ENCODE measurements at regions not wholly inside any gene's neighbourhood (a gene's known extent, or its start where the extent isn't known, plus 50 kb on each side); places are given as distances from the start of the nearest gene placed in this dataset.

DNA sequence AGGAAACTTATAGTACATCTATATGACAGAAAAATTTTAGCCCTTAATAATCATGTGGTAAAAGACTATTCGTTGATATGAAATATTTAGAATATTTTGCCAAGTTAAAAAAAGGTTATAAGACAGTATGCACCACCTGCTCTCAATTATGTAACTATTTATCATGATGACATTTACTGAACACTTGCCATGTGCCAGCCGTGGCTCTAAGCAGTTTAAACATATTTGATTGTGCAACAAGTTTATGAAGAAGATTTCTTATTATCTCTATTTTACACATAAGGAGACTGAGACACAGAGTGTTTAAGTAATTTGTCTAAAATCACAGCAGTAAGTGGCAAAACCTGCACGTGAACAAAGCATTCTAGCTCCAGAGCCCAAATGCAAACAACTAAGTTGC is 199.3 kb upstream of the JUN start (continued):
- TF ChIP-seq, protein P1, sequence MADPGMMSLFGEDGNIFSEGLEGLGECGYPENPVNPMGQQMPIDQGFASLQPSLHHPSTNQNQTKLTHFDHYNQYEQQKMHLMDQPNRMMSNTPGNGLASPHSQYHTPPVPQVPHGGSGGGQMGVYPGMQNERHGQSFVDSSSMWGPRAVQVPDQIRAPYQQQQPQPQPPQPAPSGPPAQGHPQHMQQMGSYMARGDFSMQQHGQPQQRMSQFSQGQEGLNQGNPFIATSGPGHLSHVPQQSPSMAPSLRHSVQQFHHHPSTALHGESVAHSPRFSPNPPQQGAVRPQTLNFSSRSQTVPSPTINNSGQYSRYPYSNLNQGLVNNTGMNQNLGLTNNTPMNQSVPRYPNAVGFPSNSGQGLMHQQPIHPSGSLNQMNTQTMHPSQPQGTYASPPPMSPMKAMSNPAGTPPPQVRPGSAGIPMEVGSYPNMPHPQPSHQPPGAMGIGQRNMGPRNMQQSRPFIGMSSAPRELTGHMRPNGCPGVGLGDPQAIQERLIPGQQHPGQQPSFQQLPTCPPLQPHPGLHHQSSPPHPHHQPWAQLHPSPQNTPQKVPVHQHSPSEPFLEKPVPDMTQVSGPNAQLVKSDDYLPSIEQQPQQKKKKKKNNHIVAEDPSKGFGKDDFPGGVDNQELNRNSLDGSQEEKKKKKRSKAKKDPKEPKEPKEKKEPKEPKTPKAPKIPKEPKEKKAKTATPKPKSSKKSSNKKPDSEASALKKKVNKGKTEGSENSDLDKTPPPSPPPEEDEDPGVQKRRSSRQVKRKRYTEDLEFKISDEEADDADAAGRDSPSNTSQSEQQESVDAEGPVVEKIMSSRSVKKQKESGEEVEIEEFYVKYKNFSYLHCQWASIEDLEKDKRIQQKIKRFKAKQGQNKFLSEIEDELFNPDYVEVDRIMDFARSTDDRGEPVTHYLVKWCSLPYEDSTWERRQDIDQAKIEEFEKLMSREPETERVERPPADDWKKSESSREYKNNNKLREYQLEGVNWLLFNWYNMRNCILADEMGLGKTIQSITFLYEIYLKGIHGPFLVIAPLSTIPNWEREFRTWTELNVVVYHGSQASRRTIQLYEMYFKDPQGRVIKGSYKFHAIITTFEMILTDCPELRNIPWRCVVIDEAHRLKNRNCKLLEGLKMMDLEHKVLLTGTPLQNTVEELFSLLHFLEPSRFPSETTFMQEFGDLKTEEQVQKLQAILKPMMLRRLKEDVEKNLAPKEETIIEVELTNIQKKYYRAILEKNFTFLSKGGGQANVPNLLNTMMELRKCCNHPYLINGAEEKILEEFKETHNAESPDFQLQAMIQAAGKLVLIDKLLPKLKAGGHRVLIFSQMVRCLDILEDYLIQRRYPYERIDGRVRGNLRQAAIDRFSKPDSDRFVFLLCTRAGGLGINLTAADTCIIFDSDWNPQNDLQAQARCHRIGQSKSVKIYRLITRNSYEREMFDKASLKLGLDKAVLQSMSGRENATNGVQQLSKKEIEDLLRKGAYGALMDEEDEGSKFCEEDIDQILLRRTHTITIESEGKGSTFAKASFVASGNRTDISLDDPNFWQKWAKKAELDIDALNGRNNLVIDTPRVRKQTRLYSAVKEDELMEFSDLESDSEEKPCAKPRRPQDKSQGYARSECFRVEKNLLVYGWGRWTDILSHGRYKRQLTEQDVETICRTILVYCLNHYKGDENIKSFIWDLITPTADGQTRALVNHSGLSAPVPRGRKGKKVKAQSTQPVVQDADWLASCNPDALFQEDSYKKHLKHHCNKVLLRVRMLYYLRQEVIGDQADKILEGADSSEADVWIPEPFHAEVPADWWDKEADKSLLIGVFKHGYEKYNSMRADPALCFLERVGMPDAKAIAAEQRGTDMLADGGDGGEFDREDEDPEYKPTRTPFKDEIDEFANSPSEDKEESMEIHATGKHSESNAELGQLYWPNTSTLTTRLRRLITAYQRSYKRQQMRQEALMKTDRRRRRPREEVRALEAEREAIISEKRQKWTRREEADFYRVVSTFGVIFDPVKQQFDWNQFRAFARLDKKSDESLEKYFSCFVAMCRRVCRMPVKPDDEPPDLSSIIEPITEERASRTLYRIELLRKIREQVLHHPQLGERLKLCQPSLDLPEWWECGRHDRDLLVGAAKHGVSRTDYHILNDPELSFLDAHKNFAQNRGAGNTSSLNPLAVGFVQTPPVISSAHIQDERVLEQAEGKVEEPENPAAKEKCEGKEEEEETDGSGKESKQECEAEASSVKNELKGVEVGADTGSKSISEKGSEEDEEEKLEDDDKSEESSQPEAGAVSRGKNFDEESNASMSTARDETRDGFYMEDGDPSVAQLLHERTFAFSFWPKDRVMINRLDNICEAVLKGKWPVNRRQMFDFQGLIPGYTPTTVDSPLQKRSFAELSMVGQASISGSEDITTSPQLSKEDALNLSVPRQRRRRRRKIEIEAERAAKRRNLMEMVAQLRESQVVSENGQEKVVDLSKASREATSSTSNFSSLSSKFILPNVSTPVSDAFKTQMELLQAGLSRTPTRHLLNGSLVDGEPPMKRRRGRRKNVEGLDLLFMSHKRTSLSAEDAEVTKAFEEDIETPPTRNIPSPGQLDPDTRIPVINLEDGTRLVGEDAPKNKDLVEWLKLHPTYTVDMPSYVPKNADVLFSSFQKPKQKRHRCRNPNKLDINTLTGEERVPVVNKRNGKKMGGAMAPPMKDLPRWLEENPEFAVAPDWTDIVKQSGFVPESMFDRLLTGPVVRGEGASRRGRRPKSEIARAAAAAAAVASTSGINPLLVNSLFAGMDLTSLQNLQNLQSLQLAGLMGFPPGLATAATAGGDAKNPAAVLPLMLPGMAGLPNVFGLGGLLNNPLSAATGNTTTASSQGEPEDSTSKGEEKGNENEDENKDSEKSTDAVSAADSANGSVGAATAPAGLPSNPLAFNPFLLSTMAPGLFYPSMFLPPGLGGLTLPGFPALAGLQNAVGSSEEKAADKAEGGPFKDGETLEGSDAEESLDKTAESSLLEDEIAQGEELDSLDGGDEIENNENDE (IDR thresholded peaks at IDR 0.05; ENCODE audit: insufficient replicate concordance, low read length) = no peak
- TF ChIP-seq HDAC6 (IDR thresholded peaks at IDR 0.05; ENCODE audit: low read depth, low read length) (no peak), ZNF274 (IDR thresholded peaks at IDR 0.05; ENCODE audit: borderline replicate concordance, extremely low read depth, low read length) (no peak), CREB1 (IDR thresholded peaks at IDR 0.05) (no peak)

Measured in H1 (cell line).